NCI-H446 treated with DMSO at 0.1 percent for 48 hours (cell line): ENCODE measurements at regions not wholly inside any gene's neighbourhood (a gene's known extent, or its start where the extent isn't known, plus 50 kb on each side); places are given as distances from the start of the nearest gene placed in this dataset.

ENCODE experiments used
- DNase-seq: peaks from one replicate; lab custom pipeline; 2025; lab: John Stamatoyannopoulos, UW

GRCh38 chr9:73459817-73460216 lies 308.2 kb downstream of the ANXA1 start:
- DNase-seq: no peak

- DNase-seq: no peak
Observed at GRCh38 chr9:73468716-73469115, 317.1 kb downstream of the ANXA1 start.

- no peak for DNase-seq
Observed at GRCh38 chr9:73470766-73471165, 319.1 kb downstream of the ANXA1 start.

- DNase-seq: no peak
Observed at GRCh38 chr9:73474002-73474600, 322.4 kb downstream of the ANXA1 start.

GRCh38 chr9:73474625-73475024 lies 323.0 kb downstream of the ANXA1 start:
- no peak for DNase-seq

GRCh38 chr9:73494894-73495293 lies 343.2 kb downstream of the ANXA1 start:
- no peak for DNase-seq

GRCh38 chr9:73497796-73498195 lies 346.1 kb downstream of the ANXA1 start:
- no peak for DNase-seq

GRCh38 chr9:73515216-73515615 lies 363.6 kb downstream of the ANXA1 start:
- no peak for DNase-seq

- DNase-seq: no peak
Observed at GRCh38 chr9:73523391-73523790, 371.7 kb downstream of the ANXA1 start.

- DNase-seq: no peak
Observed at GRCh38 chr9:73525350-73525749, 373.7 kb downstream of the ANXA1 start.

GRCh38 chr9:73527521-73527920 lies 375.9 kb downstream of the ANXA1 start:
- DNase-seq: no peak

- DNase-seq: no peak
Observed at GRCh38 chr9:73528926-73529325, 377.3 kb downstream of the ANXA1 start.

GRCh38 chr9:73529666-73530065 lies 378.0 kb downstream of the ANXA1 start:
- no peak for DNase-seq

- DNase-seq: no peak
Observed at GRCh38 chr9:73531051-73531532, 379.4 kb downstream of the ANXA1 start.

- no peak for DNase-seq
Observed at GRCh38 chr9:73531658-73532057, 380.0 kb downstream of the ANXA1 start.

- DNase-seq: no peak
Observed at GRCh38 chr9:73532985-73533384, 381.3 kb downstream of the ANXA1 start.

GRCh38 chr9:73536403-73536802 lies 384.7 kb downstream of the ANXA1 start:
- no peak for DNase-seq

GRCh38 chr9:73537561-73537960 lies 385.9 kb downstream of the ANXA1 start:
- no peak for DNase-seq

- no peak for DNase-seq
Observed at GRCh38 chr9:73539881-73540390, 388.3 kb downstream of the ANXA1 start.

GRCh38 chr9:73541923-73542322 lies 390.3 kb downstream of the ANXA1 start:
- no peak for DNase-seq

- no peak for DNase-seq
Observed at GRCh38 chr9:73543727-73544126, 392.1 kb downstream of the ANXA1 start.

GRCh38 chr9:73548201-73548600 lies 396.5 kb downstream of the ANXA1 start:
- DNase-seq: no peak

- no peak for DNase-seq
Observed at GRCh38 chr9:73549991-73550390, 398.3 kb downstream of the ANXA1 start.

- DNase-seq: no peak
Observed at GRCh38 chr9:73553295-73553694, 401.6 kb downstream of the ANXA1 start.
